ENCODE measurements at regions not wholly inside any gene's neighbourhood (a gene's known extent, or its start where the extent isn't known, plus 50 kb on each side); places are given as distances from the start of the nearest gene placed in this dataset.

GRCh38 chr15:97528238-97528637 is 432.3 kb upstream of the ARRDC4 start:
- no peak for TF ChIP-seq CTCF (IDR thresholded peaks at IDR 0.05; ENCODE audit: poor library complexity)
- no peak for TF ChIP-seq EZH2phosphoT487 (IDR thresholded peaks at IDR 0.05; ENCODE audit: low read depth, severe bottlenecking, unreplicated experiment)
